CD14-positive monocyte (primary cell): ENCODE measurements at regions not wholly inside any gene's neighbourhood (a gene's known extent, or its start where the extent isn't known, plus 50 kb on each side); places are given as distances from the start of the nearest gene placed in this dataset.

Experiments used
- DNase-seq, 3 donors: peaks; one replicate each; pipeline ENCODE4 v3.0.0-alpha.2; 2011 to 2022
- H2AFZ ChIP-seq: 2 replicates; pipeline ENCODE4 v1.6.0; 2012; ENCODE audit warnings: mild to moderate bottlenecking, low read depth, low read length, inconsistent platforms; ENCODE audit not compliant: insufficient read depth, poor library complexity, severe bottlenecking
- H3K27ac ChIP-seq, 2 donors: 1 replicate in 1 of 2; 2 replicates in 1 of 2; pipeline ENCODE4 v1.5.1; 2012 to 2013; ENCODE audit warnings: low read length in 2 of 2, control low read depth in 1 of 2, inconsistent platforms in 1 of 2, low read depth in 1 of 2, mild to moderate bottlenecking in 1 of 2
- H3K27me3 ChIP-seq, 2 donors: one replicate each; pipeline versions ENCODE4 v1.6.0 to v1.6.1; 2011 to 2013; ENCODE audit warnings: low read length in 2 of 2; ENCODE audit not compliant: control insufficient read depth in 2 of 2, insufficient read depth in 2 of 2
- H3K36me3 ChIP-seq, 2 donors: replicated peaks in 1 of 2; 1 replicate in 1 of 2; 2 replicates in 1 of 2; pipeline versions ENCODE4 v1.5.1 to v1.6.1; 2012 to 2013; ENCODE audit warnings: low read length in 2 of 2, control low read depth in 1 of 2, inconsistent platforms in 1 of 2, mild to moderate bottlenecking in 1 of 2; ENCODE audit not compliant: insufficient read depth in 2 of 2, control insufficient read depth in 1 of 2
- H3K4me1 ChIP-seq, 2 donors: 1 replicate in 1 of 2; 2 replicates in 1 of 2; pipeline versions ENCODE4 v1.5.1 to v1.6.1; 2012 to 2013; ENCODE audit warnings: low read length in 2 of 2, control low read depth in 1 of 2, inconsistent platforms in 1 of 2, mild to moderate bottlenecking in 1 of 2, moderate library complexity in 1 of 2; ENCODE audit not compliant: insufficient read depth in 2 of 2, control insufficient read depth in 1 of 2
- H3K4me2 ChIP-seq: replicated peaks from 2 replicates; pipeline ENCODE3; 2012; ENCODE audit warnings: low read length, moderate library complexity, mild to moderate bottlenecking; ENCODE audit not compliant: poor library complexity, severe bottlenecking; ENCODE audit errors: extremely low read depth
- H3K4me3 ChIP-seq, 3 experiments: fragments of 200-600 bp in 1 of 3; sonication (generic) in 1 of 3; replicated peaks in 1 of 3; 1 replicate in 2 of 3; 2 replicates in 1 of 3; pipeline ENCODE4 v1.5.1; 2011 to 2013; ENCODE audit warnings: low read length in 3 of 3, mild to moderate bottlenecking in 3 of 3, control low read depth in 2 of 3, low read depth in 2 of 3, inconsistent platforms in 1 of 3, moderate library complexity in 1 of 3
- H3K79me2 ChIP-seq: 2 replicates; pipeline ENCODE4 v1.6.0; 2012; ENCODE audit warnings: mild to moderate bottlenecking, control low read depth, inconsistent platforms, low read length, moderate library complexity; ENCODE audit not compliant: insufficient read depth
- H3K9ac ChIP-seq: 2 replicates; pipeline ENCODE4 v1.6.0; 2017; ENCODE audit warnings: low read length, mild to moderate bottlenecking; ENCODE audit not compliant: insufficient read depth, poor library complexity, severe bottlenecking
- H3K9me3 ChIP-seq, 2 donors: replicated peaks in 1 of 2; 1 replicate in 1 of 2; 2 replicates in 1 of 2; pipeline versions ENCODE4 v1.5.1 to v1.6.1; 2012 to 2013; ENCODE audit warnings: low read length in 2 of 2, control low read depth in 1 of 2; ENCODE audit not compliant: control insufficient read depth in 1 of 2, insufficient read depth in 1 of 2
- H4K20me1 ChIP-seq: 2 replicates; pipeline ENCODE4 v1.6.0; 2012; ENCODE audit warnings: mild to moderate bottlenecking, low read length, control low read depth, moderate library complexity; ENCODE audit not compliant: insufficient read depth
- H3K27ac Mint-ChIP-seq, 7 donors: one replicate each; pipeline ENCODE4 v1.8.0; 2020; ENCODE audit warnings: mild to moderate bottlenecking in 7 of 7, mixed read lengths in 7 of 7, moderate library complexity in 6 of 7, inconsistent platforms in 2 of 7
- H3K27me3 Mint-ChIP-seq, 3 donors: one replicate each; pipeline ENCODE4 v1.8.0; 2021 to 2022; ENCODE audit warnings: low read depth in 3 of 3, mild to moderate bottlenecking in 3 of 3, mixed read lengths in 3 of 3, moderate library complexity in 3 of 3, inconsistent platforms in 1 of 3
- H3K36me3 Mint-ChIP-seq, 2 donors: one replicate each; pipeline ENCODE4 v1.8.0; 2020; ENCODE audit warnings: mixed read lengths in 2 of 2, inconsistent platforms in 1 of 2, mild to moderate bottlenecking in 1 of 2
- H3K4me1 Mint-ChIP-seq: one replicate; pipeline ENCODE4 v1.8.0; 2020; ENCODE audit warnings: mild to moderate bottlenecking, mixed read lengths
- H3K4me3 Mint-ChIP-seq, 2 donors: one replicate each; pipeline ENCODE4 v1.8.0; 2020; ENCODE audit warnings: mild to moderate bottlenecking in 2 of 2, mixed read lengths in 2 of 2, moderate library complexity in 1 of 2
- H3K9me3 Mint-ChIP-seq, 7 donors: one replicate each; pipeline ENCODE4 v1.8.0; 2020 to 2022; ENCODE audit warnings: mixed read lengths in 7 of 7, mild to moderate bottlenecking in 6 of 7, moderate library complexity in 6 of 7, inconsistent platforms in 2 of 7
- WGBS: methylation state at CpG from one replicate; pipeline ENCODE4 v1.1.5; 2013; ENCODE audit warnings: missing lambda C conversion rate; ENCODE audit not compliant: insufficient coverage; 5-methylcytosine and 5-hydroxymethylcytosine counted together
- intact Hi-C, 2 donors: fragments of 100-400 bp; cut with micrococcal nuclease; formaldehyde crosslinking; loops; one replicate each; pipeline versions ENCODE4 v1.15.0 to v1.15.1; 2023
- TF ChIP-seq, protein P1 (sequence below): fragments of 200-600 bp; IDR thresholded peaks from one replicate; pipeline ENCODE4 v1.8.0; 2022; ENCODE audit warnings: antibody characterized with exemption, mild to moderate bottlenecking

DNA sequence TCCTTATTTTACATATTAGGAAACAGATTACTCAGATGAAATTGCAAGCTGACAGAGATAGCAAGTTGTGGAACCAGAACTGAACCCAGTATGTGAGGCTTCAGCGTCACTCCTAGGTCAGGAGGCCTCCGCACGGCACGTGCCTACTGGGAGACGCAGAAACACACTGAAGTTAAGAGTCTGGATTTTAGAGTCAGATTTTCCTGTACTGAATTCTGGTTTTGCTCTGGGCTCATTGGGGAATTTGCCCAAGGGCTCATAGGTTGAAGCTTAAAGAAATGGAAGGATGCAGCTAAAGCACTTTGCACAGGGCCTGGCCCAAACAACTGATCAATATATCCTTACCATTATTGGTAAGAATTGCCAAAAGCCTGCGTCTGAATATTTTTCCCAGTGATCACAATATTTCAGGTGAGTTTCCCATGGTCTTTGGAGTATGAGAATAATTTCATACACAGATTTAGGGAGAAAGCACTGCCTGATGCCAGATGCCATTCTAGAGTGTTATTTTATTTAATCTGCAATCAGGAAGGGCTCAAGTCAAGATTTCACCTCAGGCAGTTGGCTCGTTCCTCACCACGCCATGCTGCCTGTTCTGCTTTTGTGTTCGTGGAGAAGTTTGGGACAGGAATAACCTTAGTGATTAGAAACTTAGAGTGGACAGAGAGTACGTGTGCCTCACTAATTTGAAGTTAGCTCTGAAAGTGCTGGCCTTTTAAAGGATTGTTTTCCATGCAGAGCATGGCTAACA, 331.9 kb downstream of the MYCN start:
- Histone ChIP-seq H3K27me3 (no peaks in the 10 kb centered on the region), H3K27ac (no peak overlapping the region), H3K9me3 (no peaks in the 10 kb centered on the region), H3K4me2 (no peak overlapping the region), H3K79me2 (no peaks in the 10 kb centered on the region), H2AFZ (no peak overlapping the region), H3K9ac (no peak overlapping the region), H3K4me1 (no peaks in the 10 kb centered on the region), H4K20me1 (no peaks in the 10 kb centered on the region), H3K36me3 (no peaks in the 10 kb centered on the region), H3K4me3 (no peak overlapping the region)
- Mint-ChIP-seq H3K4me3 (no peak overlapping the region), H3K27me3 (peaks cover 0 to 3% (median 0%) of the 10 kb centered on the region in 3 donors), H3K4me1 (no peaks in the 10 kb centered on the region), H3K36me3 (no peaks in the 10 kb centered on the region), H3K9me3 (peaks cover 0 to 2% (median 0%) of the 10 kb centered on the region in 7 donors), H3K27ac (no peak overlapping the region)
- DNase-seq, result no peak
- TF ChIP-seq, protein P1, sequence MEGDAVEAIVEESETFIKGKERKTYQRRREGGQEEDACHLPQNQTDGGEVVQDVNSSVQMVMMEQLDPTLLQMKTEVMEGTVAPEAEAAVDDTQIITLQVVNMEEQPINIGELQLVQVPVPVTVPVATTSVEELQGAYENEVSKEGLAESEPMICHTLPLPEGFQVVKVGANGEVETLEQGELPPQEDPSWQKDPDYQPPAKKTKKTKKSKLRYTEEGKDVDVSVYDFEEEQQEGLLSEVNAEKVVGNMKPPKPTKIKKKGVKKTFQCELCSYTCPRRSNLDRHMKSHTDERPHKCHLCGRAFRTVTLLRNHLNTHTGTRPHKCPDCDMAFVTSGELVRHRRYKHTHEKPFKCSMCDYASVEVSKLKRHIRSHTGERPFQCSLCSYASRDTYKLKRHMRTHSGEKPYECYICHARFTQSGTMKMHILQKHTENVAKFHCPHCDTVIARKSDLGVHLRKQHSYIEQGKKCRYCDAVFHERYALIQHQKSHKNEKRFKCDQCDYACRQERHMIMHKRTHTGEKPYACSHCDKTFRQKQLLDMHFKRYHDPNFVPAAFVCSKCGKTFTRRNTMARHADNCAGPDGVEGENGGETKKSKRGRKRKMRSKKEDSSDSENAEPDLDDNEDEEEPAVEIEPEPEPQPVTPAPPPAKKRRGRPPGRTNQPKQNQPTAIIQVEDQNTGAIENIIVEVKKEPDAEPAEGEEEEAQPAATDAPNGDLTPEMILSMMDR, result no peak
- 60% methylated on average over 8 of the region's 10 CpGs for WGBS
- intact Hi-C loops, result no loop called here

DNA sequence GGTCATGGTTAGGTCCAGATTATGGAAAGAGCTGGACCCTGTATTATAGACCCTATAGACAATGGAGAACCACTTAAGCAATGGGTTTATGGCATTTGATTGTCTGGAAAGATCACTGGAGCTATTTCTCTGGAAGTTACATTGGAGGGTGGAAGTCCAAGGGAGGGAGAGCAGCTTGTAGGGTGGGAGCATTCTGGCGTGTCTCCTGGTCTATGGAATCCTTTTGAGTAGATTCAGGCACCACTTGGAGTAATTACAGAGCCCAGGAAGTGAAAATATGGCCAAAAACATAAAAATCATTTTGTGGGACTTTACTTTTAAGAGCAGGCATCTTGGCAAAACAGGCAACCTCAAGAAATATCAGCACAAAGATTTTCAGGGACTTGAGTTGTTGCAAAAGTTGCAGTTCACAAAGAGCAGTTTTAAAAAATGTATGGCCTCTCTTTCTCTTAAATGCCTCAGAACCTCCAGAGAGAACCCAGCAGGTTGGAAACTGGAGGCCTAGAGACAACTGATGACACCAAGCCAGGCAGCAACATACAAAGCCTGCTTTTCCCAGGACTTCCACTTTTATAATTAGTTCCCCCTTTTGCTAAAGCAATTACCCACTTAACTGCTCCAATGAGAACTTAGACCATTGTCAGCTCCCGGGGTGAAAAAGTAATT, 331.0 kb downstream of the MYCN start:
- Histone ChIP-seq H3K4me2 (no peak overlapping the region), H3K9me3 (no peaks in the 10 kb centered on the region), H4K20me1 (no peaks in the 10 kb centered on the region), H3K36me3 (no peaks in the 10 kb centered on the region), H2AFZ (no peak overlapping the region), H3K4me1 (no peaks in the 10 kb centered on the region), H3K4me3 (no peak overlapping the region), H3K79me2 (no peaks in the 10 kb centered on the region), H3K27me3 (no peaks in the 10 kb centered on the region), H3K9ac (no peak overlapping the region), H3K27ac (no peak overlapping the region)
- DNase-seq, result no peak
- H3K36me3 Mint-ChIP-seq, result no peaks in the 10 kb centered on the region
- no peak overlapping the region for H3K4me3 Mint-ChIP-seq
- intact Hi-C loops, result no loop called here
- H3K27ac Mint-ChIP-seq, result no peak overlapping the region
- H3K27me3 Mint-ChIP-seq, result peaks cover 0 to 3% (median 0%) of the 10 kb centered on the region in 3 donors
- H3K9me3 Mint-ChIP-seq, result peaks cover 0 to 4% (median 0%) of the 10 kb centered on the region in 7 donors
- TF ChIP-seq, protein P1, result no peak
- no CpG with 5 or more reads among the region's 2 CpGs for WGBS
- no peaks in the 10 kb centered on the region for H3K4me1 Mint-ChIP-seq
